ENCODE measurements at regions not wholly inside any gene's neighbourhood (a gene's known extent, or its start where the extent isn't known, plus 50 kb on each side); places are given as distances from the start of the nearest gene placed in this dataset.
A peak's percentile ranks its signal among the peaks of the same experiment; 100 is the strongest.

DNA sequence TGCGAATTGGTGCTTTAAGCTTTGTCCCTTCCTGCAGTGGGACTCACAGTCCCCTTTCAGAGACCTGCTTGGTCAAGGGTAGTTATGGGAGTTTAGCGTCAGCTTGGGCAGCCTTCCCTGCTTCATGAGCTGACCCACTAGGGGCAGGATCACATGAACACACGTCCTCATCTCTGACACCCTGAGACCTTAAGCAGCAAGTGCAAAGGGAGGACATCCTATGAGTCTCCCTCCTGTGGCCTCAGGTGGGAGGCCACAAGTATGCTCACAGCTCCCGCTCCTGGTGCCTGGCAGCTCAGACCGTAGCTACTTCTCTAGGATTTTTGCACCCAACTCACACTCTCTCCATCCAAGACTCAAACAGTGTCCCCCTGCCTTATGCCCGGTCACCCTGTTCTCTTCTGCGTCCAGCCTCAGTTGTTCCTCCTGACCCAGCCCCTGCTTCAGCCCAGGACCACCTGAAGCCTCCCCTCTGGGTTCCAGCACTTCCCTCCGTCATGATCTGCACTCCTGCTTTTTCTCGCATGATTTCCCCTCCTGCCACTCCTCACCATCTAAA, 136.6 kb upstream of the FAM20C start:
- Mint-ChIP-seq H3K4me1 (peaks cover 20% of the 10 kb centered on the region), H3K4me3 (no peak overlapping the region), H3K27me3 (ENCODE audit: low read depth, poor library complexity) (peaks cover 9% of the 10 kb centered on the region), H3K9me3 (peaks cover 4% of the 10 kb centered on the region), H3K36me3 (ENCODE audit: low read depth) (no peaks in the 10 kb centered on the region), H3K27ac (peak overlapping the region; percentile 79)
- DNase-seq: no peak
- TF ChIP-seq, protein P1, sequence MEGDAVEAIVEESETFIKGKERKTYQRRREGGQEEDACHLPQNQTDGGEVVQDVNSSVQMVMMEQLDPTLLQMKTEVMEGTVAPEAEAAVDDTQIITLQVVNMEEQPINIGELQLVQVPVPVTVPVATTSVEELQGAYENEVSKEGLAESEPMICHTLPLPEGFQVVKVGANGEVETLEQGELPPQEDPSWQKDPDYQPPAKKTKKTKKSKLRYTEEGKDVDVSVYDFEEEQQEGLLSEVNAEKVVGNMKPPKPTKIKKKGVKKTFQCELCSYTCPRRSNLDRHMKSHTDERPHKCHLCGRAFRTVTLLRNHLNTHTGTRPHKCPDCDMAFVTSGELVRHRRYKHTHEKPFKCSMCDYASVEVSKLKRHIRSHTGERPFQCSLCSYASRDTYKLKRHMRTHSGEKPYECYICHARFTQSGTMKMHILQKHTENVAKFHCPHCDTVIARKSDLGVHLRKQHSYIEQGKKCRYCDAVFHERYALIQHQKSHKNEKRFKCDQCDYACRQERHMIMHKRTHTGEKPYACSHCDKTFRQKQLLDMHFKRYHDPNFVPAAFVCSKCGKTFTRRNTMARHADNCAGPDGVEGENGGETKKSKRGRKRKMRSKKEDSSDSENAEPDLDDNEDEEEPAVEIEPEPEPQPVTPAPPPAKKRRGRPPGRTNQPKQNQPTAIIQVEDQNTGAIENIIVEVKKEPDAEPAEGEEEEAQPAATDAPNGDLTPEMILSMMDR (IDR thresholded peaks at IDR 0.05): no peak

DNA sequence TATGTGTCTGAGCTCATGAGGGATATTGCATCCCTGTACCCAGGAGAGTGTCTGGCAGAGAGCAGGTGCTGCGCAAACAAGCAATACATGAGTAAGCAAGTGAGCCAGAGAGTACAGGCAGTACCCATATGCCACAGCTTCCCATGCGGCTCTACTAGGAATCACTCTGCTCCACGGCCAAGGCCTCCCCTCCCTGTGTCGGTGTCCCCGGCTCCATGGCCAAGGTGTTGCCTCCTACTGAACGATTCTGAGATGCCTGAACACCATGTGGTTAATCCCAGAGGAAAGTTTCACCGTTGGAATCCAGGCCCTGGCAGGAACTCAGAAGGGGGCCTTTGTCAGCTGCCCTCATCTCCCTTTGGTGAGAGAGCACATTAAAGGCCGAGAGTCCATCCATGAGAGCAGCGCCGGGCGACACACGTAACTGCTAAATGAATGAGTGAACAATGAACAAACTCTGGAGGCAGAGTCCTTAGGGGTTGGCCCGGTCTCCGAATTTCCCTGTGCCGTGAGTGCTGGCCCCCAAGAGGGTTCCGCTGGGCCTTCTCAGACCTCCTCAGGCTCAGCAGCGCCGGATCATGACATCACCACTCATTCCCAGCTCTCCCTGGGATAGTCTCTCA, 136.0 kb upstream of the FAM20C start:
- Mint-ChIP-seq H3K4me3 (no peak overlapping the region), H3K4me1 (peaks cover 24% of the 10 kb centered on the region), H3K36me3 (ENCODE audit: low read depth) (no peaks in the 10 kb centered on the region), H3K27ac (peak overlapping the region; percentile 79), H3K27me3 (ENCODE audit: low read depth, poor library complexity) (peaks cover 7% of the 10 kb centered on the region), H3K9me3 (peaks cover 4% of the 10 kb centered on the region)
- TF ChIP-seq, protein P1 (IDR thresholded peaks at IDR 0.05): no peak
- DNase-seq: no peak

DNA sequence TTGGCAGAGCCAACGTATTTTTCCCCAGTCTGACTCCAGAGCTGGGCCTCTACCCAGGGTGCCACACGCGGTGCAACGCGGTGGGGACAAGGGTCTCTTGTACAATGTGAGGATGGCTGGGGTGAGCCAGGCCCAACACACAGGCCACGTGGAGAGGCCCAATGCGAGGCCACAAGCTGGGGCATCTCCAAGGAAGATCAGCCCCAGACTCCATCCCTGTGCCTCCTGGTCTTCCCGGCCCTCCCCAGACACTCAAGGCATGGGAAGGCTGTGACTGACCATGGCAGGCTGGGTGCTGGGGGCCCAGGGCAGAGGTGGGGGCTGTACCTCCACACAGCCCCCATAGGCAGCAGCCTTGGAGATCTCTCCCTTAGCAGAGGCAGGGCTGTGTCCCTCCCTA, 135.3 kb upstream of the FAM20C start:
- peaks cover 7% of the 10 kb centered on the region for H3K27me3 Mint-ChIP-seq (ENCODE audit: low read depth, poor library complexity)
- no peak for DNase-seq
- TF ChIP-seq, protein P1 (IDR thresholded peaks at IDR 0.05): no peak
- no peaks in the 10 kb centered on the region for H3K36me3 Mint-ChIP-seq (ENCODE audit: low read depth)
- H3K27ac Mint-ChIP-seq: no peak overlapping the region
- H3K4me3 Mint-ChIP-seq: no peak overlapping the region
- H3K9me3 Mint-ChIP-seq: peaks cover 4% of the 10 kb centered on the region
- H3K4me1 Mint-ChIP-seq: peaks cover 25% of the 10 kb centered on the region

DNA sequence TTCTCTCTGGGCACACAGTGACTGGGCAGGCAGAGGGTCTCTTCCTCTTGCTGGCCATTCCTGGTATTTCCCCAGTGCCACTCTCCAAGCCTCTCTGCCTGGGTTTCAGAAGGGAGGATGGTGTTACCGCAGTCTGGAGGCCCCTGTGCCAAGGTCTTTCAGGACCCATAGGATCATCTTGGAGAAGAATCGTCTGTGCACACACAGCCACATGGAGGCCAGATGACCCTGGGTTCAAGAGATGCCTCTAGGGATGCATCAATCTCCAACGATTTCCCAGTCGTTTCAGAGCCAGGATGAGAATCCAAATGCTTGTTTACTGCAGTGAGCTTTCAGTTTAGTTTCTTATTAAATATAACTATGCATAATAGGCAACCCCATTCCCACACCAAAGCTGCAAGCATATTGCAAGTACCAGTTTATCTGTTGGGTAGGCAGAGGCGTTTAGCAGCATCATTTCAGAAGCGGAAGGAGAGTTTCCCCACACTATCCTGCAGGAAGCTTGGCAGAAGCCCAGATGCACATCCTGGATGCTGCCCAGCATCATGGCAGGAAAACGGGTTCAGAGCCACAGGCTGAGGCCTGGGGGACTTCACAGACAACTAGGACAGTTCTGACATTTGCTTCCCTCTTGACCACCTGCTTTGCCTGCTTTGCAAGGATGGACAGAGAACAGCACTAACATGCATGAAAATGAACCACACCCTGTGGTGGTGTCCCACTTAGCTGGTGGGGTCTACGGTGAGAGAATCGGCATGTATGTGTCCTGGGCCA, 134.7 kb upstream of the FAM20C start:
- Mint-ChIP-seq H3K27ac (no peak overlapping the region), H3K36me3 (ENCODE audit: low read depth) (no peaks in the 10 kb centered on the region), H3K4me1 (peaks cover 25% of the 10 kb centered on the region), H3K27me3 (ENCODE audit: low read depth, poor library complexity) (peaks cover 7% of the 10 kb centered on the region), H3K9me3 (peaks cover 4% of the 10 kb centered on the region), H3K4me3 (no peak overlapping the region)
- TF ChIP-seq, protein P1 (IDR thresholded peaks at IDR 0.05): no peak
- DNase-seq: no peak

DNA sequence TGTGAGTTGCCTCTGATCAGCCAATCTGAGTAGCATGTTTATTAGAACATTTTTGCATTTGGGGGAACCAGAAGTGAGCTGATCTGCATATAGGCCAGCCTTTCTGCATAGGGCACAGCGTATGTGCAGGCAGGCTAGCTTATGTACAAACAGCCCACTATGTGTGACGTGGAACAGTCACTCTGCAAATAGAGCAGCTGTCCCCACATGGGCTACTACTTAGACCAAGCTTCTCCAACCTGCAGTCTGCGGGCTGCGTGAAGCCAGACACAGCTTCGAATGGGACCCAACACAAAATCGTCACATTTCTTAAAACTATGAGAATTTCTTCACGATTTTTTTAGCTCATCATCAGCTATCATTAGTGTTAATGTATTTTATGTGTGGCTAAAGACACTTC, 134.1 kb upstream of the FAM20C start:
- Mint-ChIP-seq H3K9me3 (peaks cover 3% of the 10 kb centered on the region), H3K4me1 (peaks cover 25% of the 10 kb centered on the region), H3K4me3 (no peak overlapping the region), H3K36me3 (ENCODE audit: low read depth) (no peaks in the 10 kb centered on the region), H3K27me3 (ENCODE audit: low read depth, poor library complexity) (peaks cover 6% of the 10 kb centered on the region), H3K27ac (no peak overlapping the region)
- DNase-seq: no peak
- TF ChIP-seq, protein P1 (IDR thresholded peaks at IDR 0.05): no peak

Measured in nephron progenitor cell (in vitro differentiated cells).